ENCODE measurements at regions not wholly inside any gene's neighbourhood (a gene's known extent, or its start where the extent isn't known, plus 50 kb on each side); places are given as distances from the start of the nearest gene placed in this dataset.

DNA sequence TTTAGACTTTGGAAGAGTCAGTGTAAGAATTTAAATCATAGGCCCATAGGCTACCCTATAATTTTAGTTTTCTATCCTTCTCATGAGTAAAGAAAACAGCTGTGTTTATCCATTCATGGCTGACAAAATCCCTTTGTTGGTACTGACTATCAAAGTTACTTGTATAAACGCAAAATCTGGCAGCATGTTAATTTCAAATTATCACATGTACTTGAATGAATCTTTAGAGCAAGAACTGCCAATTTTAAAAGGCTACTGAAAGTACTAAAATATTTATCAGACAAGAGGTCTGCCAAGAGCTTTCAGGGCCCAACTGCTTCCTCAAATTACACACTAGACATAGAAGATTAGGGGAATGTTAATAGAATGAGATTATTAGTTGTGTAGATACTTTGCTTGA lies 66.6 kb downstream of the MYL12B start:
- TF ChIP-seq EZH2 (IDR thresholded peaks at IDR 0.05; ENCODE audit: borderline replicate concordance, low read length), result no peak
- TF ChIP-seq, protein P1, sequence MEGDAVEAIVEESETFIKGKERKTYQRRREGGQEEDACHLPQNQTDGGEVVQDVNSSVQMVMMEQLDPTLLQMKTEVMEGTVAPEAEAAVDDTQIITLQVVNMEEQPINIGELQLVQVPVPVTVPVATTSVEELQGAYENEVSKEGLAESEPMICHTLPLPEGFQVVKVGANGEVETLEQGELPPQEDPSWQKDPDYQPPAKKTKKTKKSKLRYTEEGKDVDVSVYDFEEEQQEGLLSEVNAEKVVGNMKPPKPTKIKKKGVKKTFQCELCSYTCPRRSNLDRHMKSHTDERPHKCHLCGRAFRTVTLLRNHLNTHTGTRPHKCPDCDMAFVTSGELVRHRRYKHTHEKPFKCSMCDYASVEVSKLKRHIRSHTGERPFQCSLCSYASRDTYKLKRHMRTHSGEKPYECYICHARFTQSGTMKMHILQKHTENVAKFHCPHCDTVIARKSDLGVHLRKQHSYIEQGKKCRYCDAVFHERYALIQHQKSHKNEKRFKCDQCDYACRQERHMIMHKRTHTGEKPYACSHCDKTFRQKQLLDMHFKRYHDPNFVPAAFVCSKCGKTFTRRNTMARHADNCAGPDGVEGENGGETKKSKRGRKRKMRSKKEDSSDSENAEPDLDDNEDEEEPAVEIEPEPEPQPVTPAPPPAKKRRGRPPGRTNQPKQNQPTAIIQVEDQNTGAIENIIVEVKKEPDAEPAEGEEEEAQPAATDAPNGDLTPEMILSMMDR (conservative IDR thresholded peaks at IDR 0.05 in 1 of 2, IDR thresholded peaks at IDR 0.05 in 1 of 2; ENCODE audit: extremely low read depth in 1 of 2, insufficient read depth in 1 of 2, low read depth in 1 of 2, low read length in 2 of 2), result no peak
